ENCODE measurements at regions not wholly inside any gene's neighbourhood (a gene's known extent, or its start where the extent isn't known, plus 50 kb on each side); places are given as distances from the start of the nearest gene placed in this dataset.

- H3K27me3 ChIP-seq (ENCODE audit: control insufficient read depth, insufficient read depth): no peaks in the 10 kb centered on the region
- ATAC-seq (no peak), DNase-seq (no peak)
- no peaks in the 10 kb centered on the region for H3K9me3 ChIP-seq (ENCODE audit: control insufficient read depth, low read length)
- H3K4me1 ChIP-seq (ENCODE audit: control insufficient read depth, insufficient read depth, low read length): no peaks in the 10 kb centered on the region
- H3K4me3 ChIP-seq (ENCODE audit: low read length): no peak overlapping the region
- no peak overlapping the region for H3K27ac ChIP-seq (ENCODE audit: low read length)
- WGBS: 44% methylated on average over 1 of the region's 1 CpG
- intact Hi-C loops (cut with DNase I): no loop called here
Observed at GRCh38 chrY:13168257-13168656, 263.6 kb downstream of the DDX3Y start.

All from right cardiac atrium (tissue), 5 donors.